Transverse colon (tissue), 4 donors: ENCODE measurements at regions not wholly inside any gene's neighbourhood (a gene's known extent, or its start where the extent isn't known, plus 50 kb on each side); places are given as distances from the start of the nearest gene placed in this dataset.
A peak's percentile ranks its signal among the peaks of the same experiment; 100 is the strongest.

ENCODE experiments used
- DNase-seq: peaks from one replicate; pipeline ENCODE4 v3.0.0-alpha.2; 2019
- H3K27ac ChIP-seq, 4 donors: fragments of 200-600 bp; sonication (generic); 2 replicates each; pipeline ENCODE4 v1.5.1; 2016 to 2018; ENCODE audit warnings: inconsistent platforms in 4 of 4
- H3K27me3 ChIP-seq: fragments of 200-600 bp; sonication (generic); 2 replicates; pipeline ENCODE4 v1.5.1; 2017; ENCODE audit warnings: inconsistent platforms
- H3K36me3 ChIP-seq, 4 donors: fragments of 200-600 bp; sonication (generic); 2 replicates each; pipeline ENCODE4 v1.5.1; 2017 to 2019; ENCODE audit warnings: inconsistent platforms in 4 of 4
- H3K4me1 ChIP-seq, 4 donors: fragments of 200-600 bp; sonication (generic); 2 replicates each; pipeline ENCODE4 v1.5.1; 2017 to 2020; ENCODE audit warnings: inconsistent platforms in 4 of 4
- H3K4me3 ChIP-seq, 4 donors: fragments of 200-600 bp; sonication (generic); 1 replicate in 1 of 4; 2 replicates in 3 of 4; pipeline versions ENCODE4 v1.5.1 to v1.6.1; 2017 to 2019; ENCODE audit warnings: inconsistent platforms in 4 of 4
- H3K9me3 ChIP-seq, 2 donors: fragments of 200-600 bp; sonication (generic); 2 replicates each; pipeline ENCODE4 v1.5.1; 2017 to 2019; ENCODE audit warnings: inconsistent platforms in 2 of 2
- CTCF ChIP-seq, 5 experiments: fragments of 200-600 bp in 3 of 5; fragments of 450-650 bp in 2 of 5; sonication (generic) in 3 of 5; IDR thresholded peaks; 1 replicate in 2 of 5; 2 replicates in 3 of 5; pipeline ENCODE4 v1.5.1; 2016 to 2017; ENCODE audit warnings: antibody characterized with exemption in 5 of 5, inconsistent platforms in 3 of 5, mild to moderate bottlenecking in 2 of 5, moderate library complexity in 1 of 5
- EP300 ChIP-seq: sonication (generic); formaldehyde crosslinking; IDR thresholded peaks from one replicate; pipeline ENCODE4 v1.6.1; 2017; ENCODE audit warnings: antibody characterized with exemption, low read depth
- POLR2A ChIP-seq: fragments of 450-650 bp; IDR thresholded peaks from one replicate; pipeline ENCODE4 v1.6.1; 2016; ENCODE audit warnings: antibody characterized with exemption, mild to moderate bottlenecking, moderate library complexity
- POLR2AphosphoS5 ChIP-seq, 3 donors: sonication (generic); formaldehyde crosslinking; IDR thresholded peaks; one replicate each; pipeline ENCODE4 v1.6.1; 2016; ENCODE audit warnings: antibody characterized with exemption in 3 of 3
- WGBS, 2 donors: methylation state at CpG; one replicate each; pipeline ENCODE4 v1.1.5; 2018; ENCODE audit warnings: low coverage in 1 of 2; 5-methylcytosine and 5-hydroxymethylcytosine counted together
- in situ Hi-C, 4 donors: fragments of 200-750 bp; cut with MboI; loops; one replicate each; pipeline versions ENCODE4 v1.15.0 to v1.15.1; 2017; ENCODE audit warnings: low sequenced_read_pairs in 3 of 4, low pct_ligation_motif_present in 1 of 4, low pct_unique_long_range_greater_than_20kb in 1 of 4
- intact Hi-C: fragments of 100-400 bp; cut with DNase I; formaldehyde crosslinking; loops from one replicate; pipeline ENCODE4 v1.15.1; 2023; ENCODE audit warnings: low total_unique reads

- no peak overlapping the region for H3K27ac ChIP-seq
- no peaks in the 10 kb centered on the region for H3K9me3 ChIP-seq
- H3K4me3 ChIP-seq, result no peak overlapping the region
- DNase-seq, result no peak
- peaks cover 4 to 19% (median 9%) of the 10 kb centered on the region in 4 donors for H3K4me1 ChIP-seq
- TF ChIP-seq POLR2AphosphoS5 (IDR thresholded peaks at IDR 0.05) (no peak), POLR2A (no peak), CTCF (IDR thresholded peaks at IDR 0.05) (no peak), EP300 (no peak)
- intact Hi-C loops, result no loop called here
- in situ Hi-C loops, result loop anchor here (10.0 to 25.0 kb wide), 4 partner anchors 354 to 1057 kb away; no protein-coding TSS in a partner anchor
- peaks cover 0 to 9% (median 0%) of the 10 kb centered on the region in 4 donors for H3K36me3 ChIP-seq
- no peaks in the 10 kb centered on the region for H3K27me3 ChIP-seq
- 97 to 100% methylated on average over 1 of the region's 1 CpG for WGBS, 2 donors
Observed at GRCh38 chr6:144580771-144581170, 295.6 kb downstream of the UTRN start.

- peaks cover 4 to 23% (median 9%) of the 10 kb centered on the region in 4 donors for H3K4me1 ChIP-seq
- no peak overlapping the region for H3K27ac ChIP-seq
- no peaks in the 10 kb centered on the region for H3K9me3 ChIP-seq
- no peaks in the 10 kb centered on the region for H3K27me3 ChIP-seq
- no peak overlapping the region for H3K4me3 ChIP-seq
- DNase-seq, result no peak
- intact Hi-C loops, result no loop called here
- in situ Hi-C loops, result loop anchor here (10.0 to 25.0 kb wide), 4 partner anchors 353 to 1055 kb away; no protein-coding TSS in a partner anchor
- TF ChIP-seq CTCF (IDR thresholded peaks at IDR 0.05) (peak; percentile 43 to 54 (median 48)), POLR2A (no peak)
- H3K36me3 ChIP-seq, result peaks cover 0 to 9% (median 0%) of the 10 kb centered on the region in 4 donors
- WGBS, 2 donors, result 39 to 66% methylated on average over 5 of the region's 5 CpGs
Observed at GRCh38 chr6:144581812-144582537, 296.8 kb downstream of the UTRN start.

GRCh38 chr6:144582939-144583613, 297.9 kb downstream of the UTRN start:
- DNase-seq, result peak; percentile 26
- no peaks in the 10 kb centered on the region for H3K27me3 ChIP-seq
- H3K27ac ChIP-seq, result peak overlapping the region in 1 of 4 donors; percentile 42
- in situ Hi-C loops, result loop anchor here (10.0 to 25.0 kb wide), 4 partner anchors 352 to 1054 kb away; no protein-coding TSS in a partner anchor
- H3K36me3 ChIP-seq, result no peaks in the 10 kb centered on the region
- H3K9me3 ChIP-seq, result no peaks in the 10 kb centered on the region
- WGBS, 2 donors, result 11 to 22% methylated on average over 7 to 16 of the region's 16 CpGs
- H3K4me3 ChIP-seq, result peak overlapping the region in 2 of 4 donors; percentile 16 to 18
- TF ChIP-seq POLR2A (no peak), EP300 (no peak), CTCF (IDR thresholded peaks at IDR 0.05) (no peak), POLR2AphosphoS5 (IDR thresholded peaks at IDR 0.05) (no peak)
- H3K4me1 ChIP-seq, result peaks cover 4 to 23% (median 9%) of the 10 kb centered on the region in 4 donors
- intact Hi-C loops, result no loop called here

GRCh38 chr6:144583614-144583954, 298.4 kb downstream of the UTRN start:
- in situ Hi-C loops, result loop anchor here (10.0 to 25.0 kb wide), 4 partner anchors 351 to 1054 kb away; no protein-coding TSS in a partner anchor
- Histone ChIP-seq H3K4me1 (peaks cover 4 to 23% (median 9%) of the 10 kb centered on the region in 4 donors), H3K4me3 (peak overlapping the region in 2 of 4 donors; percentile 16 to 18), H3K9me3 (no peaks in the 10 kb centered on the region), H3K27ac (no peak overlapping the region), H3K27me3 (no peaks in the 10 kb centered on the region), H3K36me3 (no peaks in the 10 kb centered on the region)
- 33 to 38% methylated on average over 1 of the region's 1 CpG for WGBS, 2 donors
- intact Hi-C loops, result no loop called here
- TF ChIP-seq EP300, result no peak
- no peak for TF ChIP-seq POLR2A
- DNase-seq, result no peak
